Adrenal gland (tissue), 5 donors: ENCODE measurements at regions not wholly inside any gene's neighbourhood (a gene's known extent, or its start where the extent isn't known, plus 50 kb on each side); places are given as distances from the start of the nearest gene placed in this dataset.

Experiments used
- POLR2A ChIP-seq, 2 donors: fragments of 450-650 bp; IDR thresholded peaks; one replicate each; pipeline ENCODE4 v1.6.1; 2017; ENCODE audit warnings: antibody characterized with exemption in 2 of 2, mild to moderate bottlenecking in 2 of 2, moderate library complexity in 1 of 2
- TF ChIP-seq, protein P1 (sequence below), 6 experiments: fragments of 450-650 bp in 4 of 6; fragments of 200-600 bp in 2 of 6; sonication (generic) in 1 of 6; IDR thresholded peaks; 1 replicate in 5 of 6; 2 replicates in 1 of 6; pipeline versions ENCODE4 v1.5.1 to v1.8.0; 2016 to 2021; ENCODE audit warnings: antibody characterized with exemption in 6 of 6, mild to moderate bottlenecking in 2 of 6, moderate library complexity in 1 of 6
- donor health status: DM: no; HTN: no; CAD: no.

- TF ChIP-seq, protein P1, sequence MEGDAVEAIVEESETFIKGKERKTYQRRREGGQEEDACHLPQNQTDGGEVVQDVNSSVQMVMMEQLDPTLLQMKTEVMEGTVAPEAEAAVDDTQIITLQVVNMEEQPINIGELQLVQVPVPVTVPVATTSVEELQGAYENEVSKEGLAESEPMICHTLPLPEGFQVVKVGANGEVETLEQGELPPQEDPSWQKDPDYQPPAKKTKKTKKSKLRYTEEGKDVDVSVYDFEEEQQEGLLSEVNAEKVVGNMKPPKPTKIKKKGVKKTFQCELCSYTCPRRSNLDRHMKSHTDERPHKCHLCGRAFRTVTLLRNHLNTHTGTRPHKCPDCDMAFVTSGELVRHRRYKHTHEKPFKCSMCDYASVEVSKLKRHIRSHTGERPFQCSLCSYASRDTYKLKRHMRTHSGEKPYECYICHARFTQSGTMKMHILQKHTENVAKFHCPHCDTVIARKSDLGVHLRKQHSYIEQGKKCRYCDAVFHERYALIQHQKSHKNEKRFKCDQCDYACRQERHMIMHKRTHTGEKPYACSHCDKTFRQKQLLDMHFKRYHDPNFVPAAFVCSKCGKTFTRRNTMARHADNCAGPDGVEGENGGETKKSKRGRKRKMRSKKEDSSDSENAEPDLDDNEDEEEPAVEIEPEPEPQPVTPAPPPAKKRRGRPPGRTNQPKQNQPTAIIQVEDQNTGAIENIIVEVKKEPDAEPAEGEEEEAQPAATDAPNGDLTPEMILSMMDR (IDR thresholded peaks at IDR 0.05): no peak
- TF ChIP-seq POLR2A (IDR thresholded peaks at IDR 0.05): no peak
Observed at GRCh38 chr20:5467086-5467485, 143.7 kb downstream of the GPCPD1 start.
